ENCODE measurements at regions not wholly inside any gene's neighbourhood (a gene's known extent, or its start where the extent isn't known, plus 50 kb on each side); places are given as distances from the start of the nearest gene placed in this dataset.

- DNase-seq (ENCODE audit: low read depth) = no peak
- no peak for TF ChIP-seq CTCF (conservative IDR thresholded peaks at IDR 0.05; ENCODE audit: low read depth, low read length)
- H3K4me3 ChIP-seq (ENCODE audit: low read depth, low read length) = no peak overlapping the region
Observed at GRCh38 chr1:98403963-98404480, 257.5 kb upstream of the SNX7 start.

DNA sequence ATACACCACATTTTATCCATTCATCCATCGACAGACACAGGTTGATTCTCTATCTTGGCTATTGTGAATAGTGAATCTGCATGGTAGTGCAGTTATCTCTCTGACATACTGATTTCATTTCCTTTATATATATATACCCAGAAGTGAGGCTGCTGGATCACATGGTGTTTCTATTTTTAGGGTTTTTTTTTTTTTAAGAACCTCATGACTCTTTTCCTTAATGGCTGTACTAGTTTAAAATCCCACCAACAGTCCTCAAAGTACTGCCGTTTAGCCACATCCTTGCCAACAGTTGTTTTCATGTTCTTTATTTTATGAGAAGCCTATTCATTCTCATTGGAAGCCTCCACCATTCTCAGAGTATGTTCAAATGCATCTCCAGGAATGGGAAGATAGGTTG lies 258.7 kb upstream of the SNX7 start:
- no peak for DNase-seq (ENCODE audit: low read depth)
- H3K4me3 ChIP-seq (ENCODE audit: low read depth, low read length) = no peak overlapping the region
- no peak for TF ChIP-seq CTCF (conservative IDR thresholded peaks at IDR 0.05; ENCODE audit: low read depth, low read length)

GRCh38 chr1:98400446-98400845 lies 261.1 kb upstream of the SNX7 start:
- DNase-seq (ENCODE audit: low read depth) = no peak
- H3K4me3 ChIP-seq (ENCODE audit: low read depth, low read length) = no peak overlapping the region
- no peak for TF ChIP-seq CTCF (conservative IDR thresholded peaks at IDR 0.05; ENCODE audit: low read depth, low read length)

DNA sequence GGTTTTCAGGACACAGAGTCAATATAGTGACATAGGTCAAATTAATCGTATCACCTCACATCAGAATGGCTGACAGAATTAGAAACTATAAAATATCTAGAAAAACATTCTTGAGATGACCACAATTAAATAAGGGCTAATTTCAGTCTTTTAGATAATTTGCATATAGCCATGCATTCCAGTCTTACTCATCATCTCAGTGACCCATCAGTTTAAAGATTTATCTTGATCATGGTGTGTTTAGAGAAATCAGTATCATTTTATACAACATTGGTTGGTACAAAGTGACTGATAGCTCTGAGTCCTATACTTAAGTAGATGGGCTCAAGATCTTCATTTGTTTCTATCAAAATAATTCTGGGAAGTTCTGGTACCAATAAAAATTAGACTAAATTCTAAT lies 262.3 kb upstream of the SNX7 start:
- no peak for DNase-seq (ENCODE audit: low read depth)
- no peak overlapping the region for H3K4me3 ChIP-seq (ENCODE audit: low read depth, low read length)
- no peak for TF ChIP-seq CTCF (conservative IDR thresholded peaks at IDR 0.05; ENCODE audit: low read depth, low read length)

GRCh38 chr1:98398649-98399048 lies 262.9 kb upstream of the SNX7 start:
- H3K4me3 ChIP-seq (ENCODE audit: low read depth, low read length) = no peak overlapping the region
- TF ChIP-seq CTCF (conservative IDR thresholded peaks at IDR 0.05; ENCODE audit: low read depth, low read length) = no peak
- no peak for DNase-seq (ENCODE audit: low read depth)

GRCh38 chr1:98398092-98398491 lies 263.4 kb upstream of the SNX7 start:
- DNase-seq (ENCODE audit: low read depth) = no peak
- no peak overlapping the region for H3K4me3 ChIP-seq (ENCODE audit: low read depth, low read length)
- TF ChIP-seq CTCF (conservative IDR thresholded peaks at IDR 0.05; ENCODE audit: low read depth, low read length) = no peak

GRCh38 chr1:98393719-98394118 lies 267.8 kb upstream of the SNX7 start:
- TF ChIP-seq CTCF (conservative IDR thresholded peaks at IDR 0.05; ENCODE audit: low read depth, low read length) = no peak
- H3K4me3 ChIP-seq (ENCODE audit: low read depth, low read length) = no peak overlapping the region
- DNase-seq (ENCODE audit: low read depth) = no peak

Data from epithelial cell of proximal tubule (primary cell).